HL-60 (cell line): ENCODE measurements at regions not wholly inside any gene's neighbourhood (a gene's known extent, or its start where the extent isn't known, plus 50 kb on each side); places are given as distances from the start of the nearest gene placed in this dataset.

Experiments used
- DNase-seq, 2 experiments: peaks; one replicate each; pipeline ENCODE4 v3.0.0-alpha.2; 2010 to 2020; ENCODE audit warnings: low read depth in 1 of 2, low spot score in 1 of 2
- H3K27ac ChIP-seq: fragments of 250-450 bp; sonication (Bioruptor Pico); replicated peaks from 2 replicates; pipeline ENCODE4 v1.5.1; 2020; ENCODE audit warnings: mild to moderate bottlenecking, moderate library complexity
- H3K27me3 ChIP-seq: fragments of 250-450 bp; sonication (Bioruptor Pico); 2 replicates; pipeline ENCODE4 v1.5.1; 2021; ENCODE audit warnings: mild to moderate bottlenecking, moderate library complexity; ENCODE audit not compliant: insufficient read depth, poor library complexity, severe bottlenecking
- H3K4me3 ChIP-seq: replicated peaks from 2 replicates; pipeline ENCODE4 v1.5.1; 2011; ENCODE audit warnings: mild to moderate bottlenecking, control low read depth, low read length; ENCODE audit not compliant: insufficient read depth
- CTCF ChIP-seq: IDR thresholded peaks from one replicate; pipeline ENCODE4 v1.5.1; 2011; ENCODE audit warnings: low read length, control low read depth, inconsistent platforms; ENCODE audit not compliant: insufficient read depth
- GABPA ChIP-seq: IDR thresholded peaks from 2 replicates; pipeline ENCODE4 v1.6.1; 2012; ENCODE audit warnings: low read depth
- POLR2AphosphoS5 ChIP-seq: IDR thresholded peaks from 2 replicates; pipeline ENCODE4 v1.6.1; 2012; ENCODE audit warnings: low read depth
- REST ChIP-seq: IDR thresholded peaks from 2 replicates; pipeline ENCODE4 v1.6.1; 2012; ENCODE audit warnings: low read depth; ENCODE audit not compliant: insufficient replicate concordance
- SPI1 ChIP-seq: IDR thresholded peaks from 2 replicates; pipeline ENCODE4 v1.6.1; 2012; ENCODE audit warnings: low read depth, mild to moderate bottlenecking, borderline replicate concordance

- DNase-seq: no peak
- no peak overlapping the region for H3K27ac ChIP-seq
- no peak overlapping the region for H3K4me3 ChIP-seq
- no peaks in the 10 kb centered on the region for H3K27me3 ChIP-seq
- TF ChIP-seq SPI1 (no peak), POLR2AphosphoS5 (no peak), CTCF (no peak), REST (no peak), GABPA (no peak)
These were observed 155.2 kb upstream of the PTPN1 start for GRCh38 chr20:50354721-50355589.

GRCh38 chr20:50355590-50356524 lies 154.3 kb upstream of the PTPN1 start:
- Histone ChIP-seq H3K4me3 (no peak overlapping the region), H3K27me3 (no peaks in the 10 kb centered on the region), H3K27ac (no peak overlapping the region)
- TF ChIP-seq SPI1: no peak
- no peak for TF ChIP-seq REST
- TF ChIP-seq GABPA: no peak
- DNase-seq: no peak

GRCh38 chr20:50356525-50356885 lies 153.7 kb upstream of the PTPN1 start:
- no peak for TF ChIP-seq POLR2AphosphoS5
- no peak for TF ChIP-seq CTCF
- TF ChIP-seq REST: no peak
- no peak for TF ChIP-seq GABPA
- TF ChIP-seq SPI1: no peak
- no peak for DNase-seq
- no peak overlapping the region for H3K27ac ChIP-seq

More at GRCh38 chr20:50356525-50356885, 153.7 kb upstream of the PTPN1 start:
- no peaks in the 10 kb centered on the region for H3K27me3 ChIP-seq
- H3K4me3 ChIP-seq: no peak overlapping the region
